ENCODE measurements at regions not wholly inside any gene's neighbourhood (a gene's known extent, or its start where the extent isn't known, plus 50 kb on each side); places are given as distances from the start of the nearest gene placed in this dataset.
"Not testable (repeated sequence)": the region's sequence is repeated elsewhere in the genome, so short reads cannot be mapped to it uniquely, and the experiment has no call there.

DNA sequence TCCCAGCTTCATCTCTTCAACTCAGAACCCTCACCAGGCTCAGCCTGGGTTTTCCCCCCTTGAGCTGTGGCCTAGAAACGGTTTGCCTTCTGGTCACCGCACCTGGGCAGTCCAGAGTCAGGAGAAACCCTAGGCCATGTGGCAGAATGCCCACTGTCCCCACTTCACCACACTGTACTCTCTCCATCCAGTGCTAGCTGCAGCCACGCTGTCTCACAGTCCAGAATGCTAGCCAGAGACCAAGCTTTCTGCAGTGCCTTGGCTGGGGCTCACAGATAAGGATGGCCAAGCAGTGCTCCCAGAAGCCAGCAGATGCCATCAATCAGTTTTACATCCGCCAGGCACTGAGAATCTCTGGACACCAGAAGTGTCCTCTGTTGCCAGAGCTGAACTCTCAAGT lies 3943.8 kb upstream of the OR11H1 start:
- H2AFZ ChIP-seq (ENCODE audit: low read length); H3K56ac ChIP-seq (replicated peaks; ENCODE audit: insufficient read length, low read depth, low read length); H3K27ac ChIP-seq (ENCODE audit: low read depth, low read length); H4K5ac ChIP-seq (ENCODE audit: insufficient read length, low read depth, low read length); H3K79me1 ChIP-seq (ENCODE audit: low read depth, low read length); H2BK15ac ChIP-seq (ENCODE audit: low read length); H2BK120ac ChIP-seq (replicated peaks; ENCODE audit: low read depth, low read length); H3K27me3 ChIP-seq (replicated peaks in 1 of 4; ENCODE audit: control insufficient read depth in 3 of 4, extremely low read depth in 1 of 4, insufficient read depth in 3 of 4, low read length in 3 of 4); H4K8ac ChIP-seq (ENCODE audit: extremely low read depth, insufficient read depth, low read length); H3K23me2 ChIP-seq (ENCODE audit: low read depth, low read length); H3K79me2 ChIP-seq (ENCODE audit: control insufficient read depth in 1 of 2, insufficient read depth in 2 of 2, low read length in 2 of 2); H3K23ac ChIP-seq (ENCODE audit: insufficient read length); POLR2A ChIA-PET (ENCODE audit: partially characterized antibody); H3K4me1 ChIP-seq (replicated peaks in 1 of 4; ENCODE audit: control insufficient read depth in 3 of 4, insufficient read depth in 4 of 4, low read length in 3 of 4); H3K9ac ChIP-seq (replicated peaks in 1 of 4; ENCODE audit: extremely low read depth in 1 of 4, low read depth in 3 of 4, low read length in 3 of 4); H4K91ac ChIP-seq (replicated peaks; ENCODE audit: insufficient read length, low read length); CTCF ChIA-PET (ENCODE audit: partially characterized antibody); H3K18ac ChIP-seq (ENCODE audit: extremely low read depth, low read length); H3K4ac ChIP-seq (replicated peaks; ENCODE audit: insufficient read length, low read depth, low read length); H2BK20ac ChIP-seq (ENCODE audit: low read length); H3K4me3 ChIP-seq (ENCODE audit: extremely low read depth in 1 of 4, insufficient read depth in 2 of 4, low read depth in 3 of 4, low read length in 4 of 4); DNase-seq (ENCODE audit: low read depth in 1 of 2, low spot score in 2 of 2); H4K20me1 ChIP-seq (replicated peaks in 1 of 2; ENCODE audit: control insufficient read depth in 1 of 2, insufficient read depth in 2 of 2, low read length in 2 of 2); H2BK12ac ChIP-seq (ENCODE audit: low read depth, low read length); FAIRE-seq; H3K4me2 ChIP-seq (ENCODE audit: insufficient read depth in 1 of 2, low read depth in 2 of 2, low read length in 2 of 2); H2BK5ac ChIP-seq (ENCODE audit: low read depth, low read length); H3K36me3 ChIP-seq (ENCODE audit: control insufficient read depth in 2 of 4, insufficient read depth in 4 of 4, low read length in 3 of 4); H2AK5ac ChIP-seq (ENCODE audit: low read depth, low read length); H3K14ac ChIP-seq (ENCODE audit: insufficient read length): not testable (repeated sequence)
- 49% methylated on average over 4 of the region's 4 CpGs; no CpG with 5 or more reads in 1 of the 2 experiments for whole genome bisulfite sequencing, 2 experiments (ENCODE audit: extremely low coverage in 1 of 2, insufficient coverage in 1 of 2, insufficient read length in 1 of 2, insufficient replicate concordance in 2 of 2, low coverage in 1 of 2, low lambda C conversion rate in 2 of 2, missing lambda C conversion rate in 1 of 2)
- peaks cover 55 to 64% of the 10 kb centered on the region in 2 experiments for H3K9me3 ChIP-seq (ENCODE audit: insufficient read depth in 2 of 2, low read depth in 1 of 2, low read length in 1 of 2)

DNA sequence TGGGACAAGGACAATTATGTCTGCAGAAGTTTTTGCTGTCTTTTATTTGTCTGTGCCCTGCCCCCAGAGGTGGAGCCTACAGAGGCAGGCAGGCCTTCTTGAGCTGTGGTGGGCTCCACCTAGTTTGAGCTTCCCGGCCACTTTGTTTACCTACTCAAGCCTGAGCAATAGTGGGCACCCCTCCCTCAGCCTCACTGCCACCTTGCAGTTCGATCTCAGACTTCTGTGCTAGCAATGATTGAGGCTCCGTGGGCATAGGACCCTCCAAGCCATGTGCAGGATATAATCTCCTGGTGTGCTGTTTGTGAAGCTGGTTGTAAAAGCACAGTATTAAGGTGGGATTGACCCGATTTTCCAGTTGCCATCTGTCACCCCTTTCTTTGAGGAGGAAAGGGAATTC lies 3933.4 kb upstream of the OR11H1 start:
- H2BK120ac ChIP-seq (replicated peaks; ENCODE audit: low read depth, low read length); FAIRE-seq; H4K8ac ChIP-seq (ENCODE audit: extremely low read depth, insufficient read depth, low read length); H2BK12ac ChIP-seq (ENCODE audit: low read depth, low read length); DNase-seq (ENCODE audit: low read depth in 1 of 2, low spot score in 2 of 2); H3K23ac ChIP-seq (ENCODE audit: insufficient read length); H3K4me1 ChIP-seq (replicated peaks in 1 of 4; ENCODE audit: control insufficient read depth in 3 of 4, insufficient read depth in 4 of 4, low read length in 3 of 4); H2AK5ac ChIP-seq (ENCODE audit: low read depth, low read length); H3K79me2 ChIP-seq (ENCODE audit: control insufficient read depth in 1 of 2, insufficient read depth in 2 of 2, low read length in 2 of 2); POLR2A ChIA-PET (ENCODE audit: partially characterized antibody); H3K56ac ChIP-seq (replicated peaks; ENCODE audit: insufficient read length, low read depth, low read length); H3K27me3 ChIP-seq (replicated peaks in 1 of 4; ENCODE audit: control insufficient read depth in 3 of 4, extremely low read depth in 1 of 4, insufficient read depth in 3 of 4, low read length in 3 of 4); H3K9ac ChIP-seq (replicated peaks in 1 of 4; ENCODE audit: extremely low read depth in 1 of 4, low read depth in 3 of 4, low read length in 3 of 4); H3K14ac ChIP-seq (ENCODE audit: insufficient read length); H3K79me1 ChIP-seq (ENCODE audit: low read depth, low read length); H3K27ac ChIP-seq (ENCODE audit: low read depth, low read length); H4K5ac ChIP-seq (ENCODE audit: insufficient read length, low read depth, low read length); CTCF ChIA-PET (ENCODE audit: partially characterized antibody); H2BK5ac ChIP-seq (ENCODE audit: low read depth, low read length); H3K36me3 ChIP-seq (ENCODE audit: control insufficient read depth in 2 of 4, insufficient read depth in 4 of 4, low read length in 3 of 4); H3K23me2 ChIP-seq (ENCODE audit: low read depth, low read length); H3K18ac ChIP-seq (ENCODE audit: extremely low read depth, low read length); H2BK15ac ChIP-seq (ENCODE audit: low read length); H3K4me2 ChIP-seq (ENCODE audit: insufficient read depth in 1 of 2, low read depth in 2 of 2, low read length in 2 of 2); H3K4me3 ChIP-seq (ENCODE audit: extremely low read depth in 1 of 4, insufficient read depth in 2 of 4, low read depth in 3 of 4, low read length in 4 of 4); H4K20me1 ChIP-seq (replicated peaks in 1 of 2; ENCODE audit: control insufficient read depth in 1 of 2, insufficient read depth in 2 of 2, low read length in 2 of 2); H4K91ac ChIP-seq (replicated peaks; ENCODE audit: insufficient read length, low read length); H2AFZ ChIP-seq (ENCODE audit: low read length); H2BK20ac ChIP-seq (ENCODE audit: low read length); H3K4ac ChIP-seq (replicated peaks; ENCODE audit: insufficient read length, low read depth, low read length): not testable (repeated sequence)
- WGBS, 2 experiments (ENCODE audit: extremely low coverage in 1 of 2, insufficient coverage in 1 of 2, insufficient read length in 1 of 2, insufficient replicate concordance in 2 of 2, low coverage in 1 of 2, low lambda C conversion rate in 2 of 2, missing lambda C conversion rate in 1 of 2) = 74% methylated on average over 4 of the region's 4 CpGs; no CpG with 5 or more reads in 1 of the 2 experiments
- peaks cover 42 to 74% of the 10 kb centered on the region in 2 experiments for H3K9me3 ChIP-seq (ENCODE audit: insufficient read depth in 2 of 2, low read depth in 1 of 2, low read length in 1 of 2)

Data from H1 (cell line).